ENCODE measurements at regions not wholly inside any gene's neighbourhood (a gene's known extent, or its start where the extent isn't known, plus 50 kb on each side); places are given as distances from the start of the nearest gene placed in this dataset.

DNA sequence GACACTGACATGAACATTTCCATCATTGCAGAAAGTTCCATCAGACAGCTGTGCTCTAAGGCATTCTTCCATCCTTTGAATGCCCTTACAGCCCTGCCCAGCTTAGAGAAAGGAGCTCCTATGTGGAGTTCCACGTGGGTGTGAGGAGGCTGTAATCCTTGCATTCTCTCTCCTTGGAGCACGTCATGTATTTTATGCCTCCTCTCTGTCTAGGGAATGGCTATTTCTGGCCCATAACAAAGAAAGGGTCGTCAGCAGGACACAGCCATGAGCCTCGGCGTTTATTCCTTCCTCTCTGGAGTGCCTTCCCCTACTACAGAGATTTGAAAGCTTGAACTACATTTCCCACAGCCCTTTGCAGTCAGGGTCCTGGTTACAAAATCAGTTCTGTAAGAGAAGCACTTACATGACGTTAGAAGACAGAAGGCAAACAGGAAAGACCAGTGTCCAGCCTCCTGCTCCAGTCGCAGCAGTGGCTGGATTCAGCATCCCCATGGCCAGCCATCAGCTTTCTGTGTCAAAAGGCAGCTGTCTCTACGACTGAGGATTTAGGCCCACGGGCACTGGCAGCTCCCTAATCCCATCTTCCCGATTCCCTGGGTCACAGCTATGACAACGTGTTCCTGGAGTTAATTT lies 234.9 kb downstream of the TFCP2L1 start:
- Histone ChIP-seq H3K27ac (no peak overlapping the region), H3K4me1 (ENCODE audit: insufficient read depth) (no peaks in the 10 kb centered on the region), H3K9me3 (no peaks in the 10 kb centered on the region), H3K4me3 (no peak overlapping the region), H3K36me3 (no peaks in the 10 kb centered on the region), H3K27me3 (no peaks in the 10 kb centered on the region)
- 68 to 72% (median 70%) methylated on average over 11 of the region's 11 CpGs for WGBS, 3 donors
- DNase-seq: no peak
- intact Hi-C loops (cut with DNase I): no loop called here
- TF ChIP-seq, protein P1, sequence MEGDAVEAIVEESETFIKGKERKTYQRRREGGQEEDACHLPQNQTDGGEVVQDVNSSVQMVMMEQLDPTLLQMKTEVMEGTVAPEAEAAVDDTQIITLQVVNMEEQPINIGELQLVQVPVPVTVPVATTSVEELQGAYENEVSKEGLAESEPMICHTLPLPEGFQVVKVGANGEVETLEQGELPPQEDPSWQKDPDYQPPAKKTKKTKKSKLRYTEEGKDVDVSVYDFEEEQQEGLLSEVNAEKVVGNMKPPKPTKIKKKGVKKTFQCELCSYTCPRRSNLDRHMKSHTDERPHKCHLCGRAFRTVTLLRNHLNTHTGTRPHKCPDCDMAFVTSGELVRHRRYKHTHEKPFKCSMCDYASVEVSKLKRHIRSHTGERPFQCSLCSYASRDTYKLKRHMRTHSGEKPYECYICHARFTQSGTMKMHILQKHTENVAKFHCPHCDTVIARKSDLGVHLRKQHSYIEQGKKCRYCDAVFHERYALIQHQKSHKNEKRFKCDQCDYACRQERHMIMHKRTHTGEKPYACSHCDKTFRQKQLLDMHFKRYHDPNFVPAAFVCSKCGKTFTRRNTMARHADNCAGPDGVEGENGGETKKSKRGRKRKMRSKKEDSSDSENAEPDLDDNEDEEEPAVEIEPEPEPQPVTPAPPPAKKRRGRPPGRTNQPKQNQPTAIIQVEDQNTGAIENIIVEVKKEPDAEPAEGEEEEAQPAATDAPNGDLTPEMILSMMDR (IDR thresholded peaks at IDR 0.05): no peak
- TF ChIP-seq POLR2A (IDR thresholded peaks at IDR 0.05): no peak
- TF ChIP-seq EP300 (IDR thresholded peaks at IDR 0.05): no peak

DNA sequence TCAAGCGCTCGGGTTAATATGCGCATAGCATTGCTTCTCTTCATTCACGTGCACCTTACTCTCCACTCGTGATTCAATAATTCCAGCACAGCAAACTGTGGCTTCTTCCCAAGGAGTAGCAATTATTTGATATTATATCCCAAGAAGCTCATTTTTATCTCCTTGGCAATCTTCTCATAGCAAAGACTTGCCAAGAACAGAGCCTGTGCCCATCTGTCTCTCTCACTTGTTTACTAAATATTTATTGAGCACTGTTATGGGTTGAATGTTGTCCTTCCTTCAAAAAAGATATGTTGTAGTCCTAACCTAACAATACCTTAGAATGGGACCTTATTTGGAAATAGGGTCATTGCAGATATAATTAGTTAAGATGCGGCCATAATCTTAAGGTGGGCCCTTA lies 233.7 kb downstream of the TFCP2L1 start:
- Histone ChIP-seq H3K9me3 (no peaks in the 10 kb centered on the region), H3K36me3 (no peaks in the 10 kb centered on the region), H3K27me3 (no peaks in the 10 kb centered on the region), H3K4me1 (ENCODE audit: insufficient read depth) (no peaks in the 10 kb centered on the region), H3K27ac (no peak overlapping the region), H3K4me3 (no peak overlapping the region)
- intact Hi-C loops (cut with DNase I): no loop called here
- 71 to 76% (median 73%) methylated on average over 6 of the region's 6 CpGs for WGBS, 3 donors
- DNase-seq: no peak
- TF ChIP-seq POLR2A (IDR thresholded peaks at IDR 0.05) (no peak), EP300 (IDR thresholded peaks at IDR 0.05) (no peak)
- TF ChIP-seq, protein P1 (IDR thresholded peaks at IDR 0.05): no peak

DNA sequence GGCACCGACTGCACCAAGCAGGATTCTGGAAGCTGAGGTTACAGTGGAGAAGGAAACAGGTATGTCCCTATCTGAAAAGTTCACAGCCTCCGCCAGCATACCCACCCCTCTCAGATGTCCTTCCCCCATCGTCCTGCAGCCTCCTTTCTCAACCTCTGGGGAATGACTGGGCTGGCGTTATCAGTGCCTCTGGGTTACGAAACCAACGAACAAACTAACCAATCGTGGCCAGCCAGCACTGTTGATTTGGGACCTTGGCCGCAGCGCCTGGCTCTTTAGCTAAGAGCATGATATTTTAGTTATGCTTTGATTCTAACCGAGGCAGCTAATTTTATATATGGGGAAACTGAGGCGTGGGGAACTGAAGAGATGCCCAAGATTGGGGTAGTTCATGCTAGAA lies 233.0 kb downstream of the TFCP2L1 start:
- Histone ChIP-seq H3K4me1 (ENCODE audit: insufficient read depth) (no peaks in the 10 kb centered on the region), H3K36me3 (no peaks in the 10 kb centered on the region), H3K9me3 (no peaks in the 10 kb centered on the region), H3K27ac (no peak overlapping the region), H3K4me3 (no peak overlapping the region), H3K27me3 (no peaks in the 10 kb centered on the region)
- intact Hi-C loops (cut with DNase I): no loop called here
- TF ChIP-seq, protein P1 (IDR thresholded peaks at IDR 0.05): no peak
- TF ChIP-seq POLR2A (IDR thresholded peaks at IDR 0.05) (no peak), EP300 (IDR thresholded peaks at IDR 0.05) (no peak)
- WGBS, 3 donors: 68 to 85% (median 76%) methylated on average over 11 of the region's 11 CpGs
- DNase-seq: no peak

DNA sequence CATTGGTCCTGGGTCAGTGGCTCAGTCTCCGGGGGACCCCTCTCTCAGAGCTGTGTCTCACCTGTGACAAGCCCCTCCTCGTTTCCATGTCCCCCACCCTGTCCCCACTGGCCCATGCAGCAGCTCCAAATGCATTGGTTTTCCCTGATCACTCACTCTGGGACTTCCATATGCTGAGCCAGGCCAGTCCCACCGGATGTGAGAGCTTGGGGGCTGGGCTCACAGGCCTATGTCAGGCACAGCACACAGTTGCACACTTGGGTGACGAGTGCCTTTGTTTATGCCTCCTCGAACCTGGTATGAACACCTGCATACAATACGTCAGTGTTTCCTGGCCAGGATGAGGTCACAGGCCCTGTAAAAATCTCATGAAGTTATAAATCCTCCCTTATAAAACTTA lies 232.5 kb downstream of the TFCP2L1 start:
- Histone ChIP-seq H3K9me3 (no peaks in the 10 kb centered on the region), H3K4me3 (no peak overlapping the region), H3K4me1 (ENCODE audit: insufficient read depth) (no peaks in the 10 kb centered on the region), H3K36me3 (no peaks in the 10 kb centered on the region), H3K27me3 (no peaks in the 10 kb centered on the region), H3K27ac (no peak overlapping the region)
- TF ChIP-seq, protein P1 (IDR thresholded peaks at IDR 0.05): no peak
- TF ChIP-seq POLR2A (IDR thresholded peaks at IDR 0.05) (no peak), EP300 (IDR thresholded peaks at IDR 0.05) (no peak)
- DNase-seq: no peak
- WGBS, 3 donors: 70 to 78% (median 73%) methylated on average over 6 of the region's 6 CpGs
- intact Hi-C loops (cut with DNase I): no loop called here

Data from ovary (tissue), 7 donors.